T-helper 1 cell treated with Interleukin-12 subunit alpha and Interleukin-12 subunit beta and Interleukin-4 antibody, amounts not matched to agents 30 ng/mL and 1 ng/mL, for 36 hours (primary cell): ENCODE measurements at regions not wholly inside any gene's neighbourhood (a gene's known extent, or its start where the extent isn't known, plus 50 kb on each side); places are given as distances from the start of the nearest gene placed in this dataset.

Experiments used
- intact Hi-C: fragments of 100-400 bp; cut with micrococcal nuclease; formaldehyde crosslinking; loops from one replicate; pipeline ENCODE4 v1.15.1; 2024

DNA sequence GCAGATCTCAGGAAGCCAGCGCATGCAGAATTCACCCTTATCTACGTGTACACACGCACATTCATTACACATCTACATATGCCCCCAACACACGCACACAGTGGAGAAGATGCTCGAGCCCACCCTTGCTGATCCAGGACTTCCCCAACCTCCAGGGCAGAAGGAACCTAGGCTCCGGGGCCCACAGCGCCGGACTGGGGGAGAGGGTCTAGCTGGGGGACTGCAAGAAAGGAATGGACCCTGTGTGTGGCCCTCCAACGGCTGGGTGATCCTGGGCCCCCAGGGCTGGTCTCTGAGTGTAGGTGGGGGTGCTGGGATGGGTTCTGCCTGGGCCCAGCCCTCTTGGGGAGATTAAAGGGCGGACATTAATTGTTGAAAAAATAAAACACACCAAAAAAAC, 128.1 kb upstream of the C14orf180 start:
- intact Hi-C loops, result no loop called here

DNA sequence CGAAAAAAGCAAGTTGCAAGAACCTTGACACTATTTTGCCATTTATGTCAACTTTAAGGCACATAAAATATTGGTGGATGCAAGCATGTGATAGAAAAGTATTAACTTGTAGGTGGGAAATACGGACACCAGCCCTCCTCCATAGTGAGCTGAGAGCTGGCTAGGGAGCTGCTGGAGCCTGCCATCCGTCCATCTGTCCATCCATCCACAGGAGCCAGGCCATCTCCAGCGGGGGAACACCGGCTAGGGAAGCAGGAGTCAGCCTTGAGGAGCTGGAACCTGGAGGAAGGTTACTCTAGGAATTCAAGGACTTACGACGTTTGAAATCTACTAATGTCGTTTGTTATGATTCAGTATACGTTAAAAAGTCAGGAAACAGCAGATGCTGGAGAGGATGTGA, 120.7 kb upstream of the C14orf180 start:
- intact Hi-C loops, result no loop called here

DNA sequence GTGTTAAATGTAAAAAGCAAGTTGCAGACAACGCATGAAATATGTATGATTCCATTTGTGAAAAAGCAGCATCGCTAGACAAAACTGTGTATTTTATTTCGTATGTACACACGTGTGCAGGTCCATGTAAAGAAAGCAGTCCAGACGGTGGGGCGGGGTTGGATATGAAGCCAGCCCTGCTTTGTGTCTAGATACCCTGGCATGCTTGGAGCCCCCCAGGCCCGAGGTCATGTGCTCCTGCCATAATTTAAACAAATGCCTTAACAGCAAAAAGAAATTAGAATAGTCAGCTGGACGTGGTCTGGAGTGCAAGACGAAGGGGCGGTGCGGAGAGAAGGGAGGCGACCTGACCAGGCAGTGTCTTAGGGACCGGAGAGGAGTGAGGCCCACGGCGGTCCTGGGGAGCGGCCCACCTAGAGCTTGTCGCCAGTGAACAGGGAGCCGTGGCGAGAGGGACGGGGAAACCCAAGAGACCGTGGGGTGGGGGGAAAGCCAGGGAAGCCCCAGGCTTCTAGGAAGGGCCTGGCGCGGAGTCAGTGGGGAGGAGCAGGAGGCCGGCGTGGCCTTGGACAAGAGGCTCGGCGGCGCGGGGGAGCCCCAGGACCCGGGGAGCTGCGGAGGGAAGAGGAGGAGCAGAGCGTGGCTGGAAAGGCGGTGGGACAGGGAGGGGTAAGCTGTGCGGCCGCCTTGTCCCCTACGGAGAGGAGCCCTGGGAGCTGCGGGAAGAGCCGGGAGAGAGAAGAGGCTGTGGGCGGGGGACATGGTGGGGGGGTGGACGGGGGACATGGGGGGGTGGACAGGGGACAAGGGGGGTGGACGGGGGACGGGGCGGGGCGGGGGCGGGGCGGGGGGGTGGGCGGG, 118.5 kb upstream of the C14orf180 start:
- intact Hi-C loops, result no loop called here

- intact Hi-C loops, result no loop called here
Observed at GRCh38 chr14:104461676-104462449, 117.7 kb upstream of the C14orf180 start.

DNA sequence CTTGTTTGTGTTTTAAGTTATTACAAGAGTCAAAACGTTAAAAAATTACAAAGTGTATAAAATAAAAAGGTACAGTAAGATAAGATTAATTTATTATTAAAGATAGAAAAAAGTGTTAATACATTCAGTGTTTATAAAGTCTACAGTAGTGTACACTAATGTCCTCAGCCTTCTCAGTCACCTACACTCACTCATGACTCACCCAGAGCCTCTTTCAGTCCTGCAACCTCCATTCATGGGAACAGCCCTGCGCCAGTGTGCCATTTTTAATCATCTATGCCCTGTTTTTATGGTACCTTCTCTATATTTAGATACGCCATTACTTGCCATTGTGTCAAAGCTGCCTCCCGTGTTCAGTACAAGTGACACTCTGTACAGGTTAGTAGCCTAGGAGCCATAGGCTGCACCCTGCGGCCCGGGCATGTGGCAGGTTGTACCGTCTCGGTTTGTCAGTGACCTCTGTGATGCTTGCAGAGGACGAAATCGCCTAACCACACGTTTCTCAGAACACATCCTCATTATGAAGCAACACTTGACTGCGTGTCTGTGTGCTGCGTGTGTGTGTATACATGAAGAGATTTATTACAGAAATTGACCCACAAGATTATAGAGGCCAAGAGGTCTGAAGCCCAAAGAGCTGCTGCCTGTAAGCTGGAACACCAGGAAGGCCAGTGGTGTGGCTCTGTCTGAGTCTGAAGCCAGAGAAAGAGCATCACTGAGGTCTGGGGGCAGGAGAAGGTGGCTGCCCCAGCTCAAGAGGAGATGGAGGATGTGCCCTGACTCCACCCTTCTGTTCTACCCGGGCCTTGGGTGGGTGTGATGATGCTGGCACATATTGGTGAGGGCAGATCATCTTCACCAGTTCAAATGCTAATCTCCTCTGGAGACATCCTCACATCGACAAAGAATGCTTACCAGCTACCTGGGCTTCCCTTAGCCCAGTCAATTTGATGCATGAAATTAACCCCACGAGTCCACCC, 116.6 kb upstream of the C14orf180 start:
- intact Hi-C loops, result no loop called here

DNA sequence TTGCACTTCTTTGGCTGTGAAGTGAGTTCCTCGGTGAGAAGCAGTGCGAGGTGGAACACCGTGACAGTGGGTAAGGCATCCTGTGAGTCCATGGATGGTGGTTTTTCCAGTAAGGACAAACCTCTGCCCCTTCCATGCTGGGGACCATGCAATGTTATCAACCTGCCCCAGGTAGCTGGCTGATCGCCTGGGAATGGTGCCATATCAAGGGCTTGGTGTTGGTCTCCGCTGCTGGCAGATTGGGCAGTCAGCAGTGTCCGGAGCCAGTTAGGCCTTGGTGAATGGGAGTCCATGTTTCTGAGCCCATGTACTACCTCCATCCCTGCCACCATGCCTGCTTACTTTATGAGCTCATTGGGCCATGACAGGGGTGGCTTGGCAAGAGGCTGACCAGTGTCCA, 114.7 kb upstream of the C14orf180 start:
- intact Hi-C loops, result no loop called here

DNA sequence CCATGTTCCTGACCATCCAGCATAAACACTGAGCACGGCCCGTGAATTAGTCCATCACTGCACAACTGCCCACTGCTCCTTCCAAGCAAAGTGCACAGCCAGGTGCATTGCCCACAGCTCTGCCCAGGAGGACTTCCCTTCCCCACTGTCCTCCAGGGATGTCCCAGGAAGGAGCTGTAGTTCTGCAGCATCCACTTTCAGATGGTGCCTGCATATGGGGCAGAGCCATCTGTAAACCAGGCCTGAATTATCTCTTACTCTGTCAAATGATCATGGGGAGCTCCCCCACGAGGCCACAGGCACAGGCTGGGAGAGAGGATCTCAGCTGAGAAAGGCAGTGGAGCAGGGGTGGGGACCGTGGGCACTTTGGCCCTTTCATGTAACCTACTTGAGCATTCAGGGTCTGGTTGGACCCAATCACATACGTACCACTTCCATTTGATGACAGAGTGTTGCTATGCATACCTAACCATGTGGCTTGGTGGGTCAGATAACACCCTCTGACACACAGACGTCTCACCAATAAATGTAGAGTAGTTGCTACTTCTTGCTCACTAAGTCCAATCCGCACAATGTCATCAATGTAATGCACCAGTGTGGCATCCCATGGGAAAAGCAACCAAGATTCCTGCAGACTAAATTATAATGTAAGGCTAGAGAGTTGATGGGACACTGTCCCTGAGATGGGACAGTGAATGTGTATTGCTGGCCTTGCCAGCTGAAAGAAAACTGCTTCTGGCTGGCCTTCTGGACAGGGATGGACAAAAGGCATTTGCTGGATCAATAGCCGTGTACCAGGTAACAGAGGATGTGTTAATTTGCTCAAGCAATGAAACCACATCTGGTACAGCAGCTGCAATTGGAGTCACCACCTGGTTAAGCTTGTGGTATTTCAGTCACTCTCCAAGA, 113.8 kb upstream of the C14orf180 start:
- intact Hi-C loops, result no loop called here

GRCh38 chr14:104467236-104467635, 112.3 kb upstream of the C14orf180 start:
- intact Hi-C loops, result no loop called here

GRCh38 chr14:104467641-104468040, 111.9 kb upstream of the C14orf180 start:
- intact Hi-C loops, result no loop called here

DNA sequence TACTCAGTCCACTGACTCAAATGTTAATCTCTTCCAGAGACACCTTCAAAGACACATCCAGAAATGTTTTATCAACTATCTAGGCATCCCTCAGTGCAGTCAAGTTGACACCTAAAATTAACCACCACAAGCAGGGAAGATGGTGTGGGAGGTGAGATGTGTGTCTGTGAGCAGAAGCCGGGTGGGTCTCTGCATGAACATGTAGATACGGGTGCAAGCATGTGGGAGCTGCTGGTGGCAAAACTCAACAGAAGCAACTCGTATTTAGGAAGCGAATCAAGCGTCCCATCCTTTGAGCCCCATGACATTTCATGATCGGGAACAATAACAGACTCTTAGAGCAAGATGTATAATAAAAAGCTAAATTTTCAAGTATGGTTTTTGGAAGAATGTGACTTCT, 110.0 kb upstream of the C14orf180 start:
- intact Hi-C loops, result no loop called here

- intact Hi-C loops, result no loop called here
Observed at GRCh38 chr14:104470588-104470987, 109.0 kb upstream of the C14orf180 start.

GRCh38 chr14:104471114-104471513, 108.5 kb upstream of the C14orf180 start:
- intact Hi-C loops, result no loop called here

GRCh38 chr14:104472073-104472472, 107.5 kb upstream of the C14orf180 start:
- intact Hi-C loops, result no loop called here

- intact Hi-C loops, result no loop called here
Observed at GRCh38 chr14:104472536-104473243, 106.9 kb upstream of the C14orf180 start.

DNA sequence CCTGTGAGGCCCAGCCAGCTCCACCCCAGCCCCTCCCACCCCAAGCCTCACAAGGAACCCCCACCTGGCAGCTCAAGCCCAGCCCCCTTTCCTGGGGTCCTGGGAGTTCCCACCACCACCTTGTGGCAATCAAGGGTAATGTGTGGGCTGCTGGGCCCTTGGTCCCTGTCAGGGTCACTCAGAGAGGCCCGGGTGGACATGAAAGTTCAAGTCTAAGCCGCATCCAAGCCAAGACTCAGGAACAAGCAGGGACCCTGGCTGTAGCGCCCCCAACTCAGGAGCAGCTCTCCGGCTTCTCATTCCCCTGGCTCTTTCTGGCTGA, 106.4 kb upstream of the C14orf180 start:
- intact Hi-C loops, result no loop called here

- intact Hi-C loops, result no loop called here
Observed at GRCh38 chr14:104473649-104474494, 105.7 kb upstream of the C14orf180 start.

GRCh38 chr14:104474495-104475213, 104.9 kb upstream of the C14orf180 start:
- intact Hi-C loops, result no loop called here

GRCh38 chr14:104475256-104475655, 104.3 kb upstream of the C14orf180 start:
- intact Hi-C loops, result no loop called here
